ENCODE measurements at regions not wholly inside any gene's neighbourhood (a gene's known extent, or its start where the extent isn't known, plus 50 kb on each side); places are given as distances from the start of the nearest gene placed in this dataset.

DNA sequence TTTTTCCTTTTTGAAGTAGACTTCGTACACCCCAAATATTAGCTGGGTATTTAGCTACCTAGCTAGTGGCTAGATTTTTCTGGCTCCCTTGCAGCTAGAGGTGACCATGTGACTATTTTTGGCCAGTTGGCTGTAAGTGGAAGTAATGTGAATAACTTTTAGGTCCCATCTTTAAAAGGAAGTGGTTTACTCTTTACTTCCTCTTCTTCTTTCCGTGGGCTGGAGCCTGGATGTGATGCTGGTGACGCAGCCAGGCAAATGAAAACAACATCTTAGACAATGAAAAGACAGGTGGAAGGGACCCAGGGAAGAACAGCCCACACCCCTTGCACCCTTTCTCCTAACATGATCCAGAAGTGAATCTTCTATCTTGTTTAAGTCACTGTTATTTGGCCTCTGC is 245.5 kb downstream of the ATP23 start:
- TF ChIP-seq, protein P1, sequence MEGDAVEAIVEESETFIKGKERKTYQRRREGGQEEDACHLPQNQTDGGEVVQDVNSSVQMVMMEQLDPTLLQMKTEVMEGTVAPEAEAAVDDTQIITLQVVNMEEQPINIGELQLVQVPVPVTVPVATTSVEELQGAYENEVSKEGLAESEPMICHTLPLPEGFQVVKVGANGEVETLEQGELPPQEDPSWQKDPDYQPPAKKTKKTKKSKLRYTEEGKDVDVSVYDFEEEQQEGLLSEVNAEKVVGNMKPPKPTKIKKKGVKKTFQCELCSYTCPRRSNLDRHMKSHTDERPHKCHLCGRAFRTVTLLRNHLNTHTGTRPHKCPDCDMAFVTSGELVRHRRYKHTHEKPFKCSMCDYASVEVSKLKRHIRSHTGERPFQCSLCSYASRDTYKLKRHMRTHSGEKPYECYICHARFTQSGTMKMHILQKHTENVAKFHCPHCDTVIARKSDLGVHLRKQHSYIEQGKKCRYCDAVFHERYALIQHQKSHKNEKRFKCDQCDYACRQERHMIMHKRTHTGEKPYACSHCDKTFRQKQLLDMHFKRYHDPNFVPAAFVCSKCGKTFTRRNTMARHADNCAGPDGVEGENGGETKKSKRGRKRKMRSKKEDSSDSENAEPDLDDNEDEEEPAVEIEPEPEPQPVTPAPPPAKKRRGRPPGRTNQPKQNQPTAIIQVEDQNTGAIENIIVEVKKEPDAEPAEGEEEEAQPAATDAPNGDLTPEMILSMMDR (IDR thresholded peaks at IDR 0.05) = no peak
- TF ChIP-seq ZFX (IDR thresholded peaks at IDR 0.05; ENCODE audit: borderline replicate concordance) = no peak
